ENCODE measurements at regions not wholly inside any gene's neighbourhood (a gene's known extent, or its start where the extent isn't known, plus 50 kb on each side); places are given as distances from the start of the nearest gene placed in this dataset.
"Not testable (repeated sequence)": the region's sequence is repeated elsewhere in the genome, so short reads cannot be mapped to it uniquely, and the experiment has no call there.

- Mint-ChIP-seq H3K4me3 (ENCODE audit: unreplicated experiment) (no peak overlapping the region), H3K27me3 (ENCODE audit: unreplicated experiment) (peaks cover 17% of the 10 kb centered on the region), H3K4me1 (ENCODE audit: unreplicated experiment) (no peaks in the 10 kb centered on the region), H3K27ac (ENCODE audit: unreplicated experiment) (no peak overlapping the region), H3K9me3 (ENCODE audit: unreplicated experiment) (no peaks in the 10 kb centered on the region), H3K36me3 (ENCODE audit: unreplicated experiment) (no peaks in the 10 kb centered on the region)
- DNase-seq (ENCODE audit: extremely low spot score, unreplicated experiment), result no peak
- no peak for TF ChIP-seq CTCF (IDR thresholded peaks at IDR 0.05)
Observed at GRCh38 chr12:113710216-113710615, 238.5 kb upstream of the LHX5 start.

GRCh38 chr12:113709456-113709855 is 237.8 kb upstream of the LHX5 start:
- TF ChIP-seq CTCF (IDR thresholded peaks at IDR 0.05), result no peak
- Mint-ChIP-seq H3K27me3 (ENCODE audit: unreplicated experiment) (peaks cover 14% of the 10 kb centered on the region), H3K4me3 (ENCODE audit: unreplicated experiment) (no peak overlapping the region), H3K27ac (ENCODE audit: unreplicated experiment) (no peak overlapping the region), H3K4me1 (ENCODE audit: unreplicated experiment) (no peaks in the 10 kb centered on the region), H3K9me3 (ENCODE audit: unreplicated experiment) (no peaks in the 10 kb centered on the region), H3K36me3 (ENCODE audit: unreplicated experiment) (no peaks in the 10 kb centered on the region)
- DNase-seq (ENCODE audit: extremely low spot score, unreplicated experiment), result no peak

- no peak for DNase-seq (ENCODE audit: extremely low spot score, unreplicated experiment)
- no peak for TF ChIP-seq CTCF (IDR thresholded peaks at IDR 0.05)
- Mint-ChIP-seq H3K9me3 (ENCODE audit: unreplicated experiment) (no peaks in the 10 kb centered on the region), H3K27me3 (ENCODE audit: unreplicated experiment) (peaks cover 16% of the 10 kb centered on the region), H3K27ac (ENCODE audit: unreplicated experiment) (no peak overlapping the region), H3K4me3 (ENCODE audit: unreplicated experiment) (no peak overlapping the region), H3K4me1 (ENCODE audit: unreplicated experiment) (no peaks in the 10 kb centered on the region), H3K36me3 (ENCODE audit: unreplicated experiment) (no peaks in the 10 kb centered on the region)
Observed at GRCh38 chr12:113702836-113703235, 231.2 kb upstream of the LHX5 start.

GRCh38 chr12:113702276-113702675 is 230.6 kb upstream of the LHX5 start:
- Mint-ChIP-seq H3K27me3 (ENCODE audit: unreplicated experiment) (peaks cover 12% of the 10 kb centered on the region), H3K9me3 (ENCODE audit: unreplicated experiment) (no peaks in the 10 kb centered on the region), H3K27ac (ENCODE audit: unreplicated experiment) (no peak overlapping the region), H3K4me3 (ENCODE audit: unreplicated experiment) (no peak overlapping the region), H3K36me3 (ENCODE audit: unreplicated experiment) (no peaks in the 10 kb centered on the region), H3K4me1 (ENCODE audit: unreplicated experiment) (no peaks in the 10 kb centered on the region)
- DNase-seq (ENCODE audit: extremely low spot score, unreplicated experiment), result no peak
- TF ChIP-seq CTCF (IDR thresholded peaks at IDR 0.05), result no peak

- Mint-ChIP-seq H3K27ac (ENCODE audit: unreplicated experiment) (no peak overlapping the region), H3K9me3 (ENCODE audit: unreplicated experiment) (no peaks in the 10 kb centered on the region), H3K36me3 (ENCODE audit: unreplicated experiment) (no peaks in the 10 kb centered on the region), H3K4me1 (ENCODE audit: unreplicated experiment) (no peaks in the 10 kb centered on the region), H3K4me3 (ENCODE audit: unreplicated experiment) (no peak overlapping the region), H3K27me3 (ENCODE audit: unreplicated experiment) (peaks cover 6% of the 10 kb centered on the region)
- no peak for DNase-seq (ENCODE audit: extremely low spot score, unreplicated experiment)
- no peak for TF ChIP-seq CTCF (IDR thresholded peaks at IDR 0.05)
Observed at GRCh38 chr12:113700943-113701342, 229.3 kb upstream of the LHX5 start.

GRCh38 chr12:113699984-113700383 is 228.3 kb upstream of the LHX5 start:
- not testable (repeated sequence) for H3K27me3 Mint-ChIP-seq (ENCODE audit: unreplicated experiment); H3K4me1 Mint-ChIP-seq (ENCODE audit: unreplicated experiment); H3K27ac Mint-ChIP-seq (ENCODE audit: unreplicated experiment); H3K9me3 Mint-ChIP-seq (ENCODE audit: unreplicated experiment); H3K4me3 Mint-ChIP-seq (ENCODE audit: unreplicated experiment); H3K36me3 Mint-ChIP-seq (ENCODE audit: unreplicated experiment); DNase-seq (ENCODE audit: extremely low spot score, unreplicated experiment)

Measured in osteocyte (in vitro differentiated cells).